ENCODE measurements at regions not wholly inside any gene's neighbourhood (a gene's known extent, or its start where the extent isn't known, plus 50 kb on each side); places are given as distances from the start of the nearest gene placed in this dataset.

- no peak for DNase-seq (ENCODE audit: extremely low spot score, unreplicated experiment)
- TF ChIP-seq CTCF (IDR thresholded peaks at IDR 0.05) = no peak
- no peaks in the 10 kb centered on the region for H3K9me3 Mint-ChIP-seq (ENCODE audit: unreplicated experiment)
- H3K4me3 Mint-ChIP-seq (ENCODE audit: unreplicated experiment) = no peak overlapping the region
- no peak overlapping the region for H3K27ac Mint-ChIP-seq (ENCODE audit: unreplicated experiment)
- peaks cover 4% of the 10 kb centered on the region for H3K4me1 Mint-ChIP-seq (ENCODE audit: unreplicated experiment)
- no peaks in the 10 kb centered on the region for H3K27me3 Mint-ChIP-seq (ENCODE audit: unreplicated experiment)
- no peaks in the 10 kb centered on the region for H3K36me3 Mint-ChIP-seq (ENCODE audit: unreplicated experiment)
These were observed 53.3 kb upstream of the SLC22A23 start for GRCh38 chr6:3510178-3510577.

- DNase-seq (ENCODE audit: extremely low spot score, unreplicated experiment) = no peak
- Mint-ChIP-seq H3K4me1 (ENCODE audit: unreplicated experiment) (peaks cover 4% of the 10 kb centered on the region), H3K36me3 (ENCODE audit: unreplicated experiment) (no peaks in the 10 kb centered on the region)
These were observed 52.5 kb upstream of the SLC22A23 start for GRCh38 chr6:3509336-3509735.

GRCh38 chr6:3506751-3507383, 50.0 kb upstream of the SLC22A23 start:
- Mint-ChIP-seq H3K4me3 (ENCODE audit: unreplicated experiment) (no peak overlapping the region), H3K36me3 (ENCODE audit: unreplicated experiment) (no peaks in the 10 kb centered on the region), H3K27me3 (ENCODE audit: unreplicated experiment) (no peaks in the 10 kb centered on the region), H3K4me1 (ENCODE audit: unreplicated experiment) (peaks cover 7% of the 10 kb centered on the region), H3K27ac (ENCODE audit: unreplicated experiment) (no peak overlapping the region), H3K9me3 (ENCODE audit: unreplicated experiment) (no peaks in the 10 kb centered on the region)
- no peak for TF ChIP-seq CTCF (IDR thresholded peaks at IDR 0.05)
- no peak for DNase-seq (ENCODE audit: extremely low spot score, unreplicated experiment)

More at GRCh38 chr6:3509336-3509735, 52.5 kb upstream of the SLC22A23 start:
- Mint-ChIP-seq H3K27ac (ENCODE audit: unreplicated experiment) (no peak overlapping the region), H3K4me3 (ENCODE audit: unreplicated experiment) (no peak overlapping the region), H3K27me3 (ENCODE audit: unreplicated experiment) (no peaks in the 10 kb centered on the region), H3K9me3 (ENCODE audit: unreplicated experiment) (no peaks in the 10 kb centered on the region)
- TF ChIP-seq CTCF (IDR thresholded peaks at IDR 0.05) = no peak
